Neural progenitor cell (in vitro differentiated cells): ENCODE measurements at regions not wholly inside any gene's neighbourhood (a gene's known extent, or its start where the extent isn't known, plus 50 kb on each side); places are given as distances from the start of the nearest gene placed in this dataset.

Source experiments
- DNase-seq: peaks from one replicate; pipeline ENCODE4 v3.0.0-alpha.2; 2016; ENCODE audit warnings: low spot score
- H2AFZ ChIP-seq: fragments of 200-600 bp; sonication (generic); replicated peaks from 2 replicates; pipeline ENCODE4 v1.6.1; 2016; ENCODE audit warnings: antibody characterized with exemption
- H3F3A ChIP-seq: fragments of 200-600 bp; sonication (generic); 2 replicates; pipeline ENCODE4 v1.6.1; 2016; ENCODE audit warnings: antibody characterized with exemption, low read depth
- H3K27ac ChIP-seq: fragments of 200-600 bp; sonication (generic); 2 replicates; pipeline ENCODE4 v1.5.1; 2016; ENCODE audit warnings: mild to moderate bottlenecking
- H3K27me3 ChIP-seq: fragments of 200-600 bp; sonication (generic); 2 replicates; pipeline ENCODE4 v1.6.1; 2016; ENCODE audit warnings: mild to moderate bottlenecking, moderate library complexity
- H3K36me3 ChIP-seq: fragments of 200-600 bp; sonication (generic); 2 replicates; pipeline ENCODE4 v1.5.1; 2016
- H3K4me1 ChIP-seq: fragments of 200-600 bp; sonication (generic); 2 replicates; pipeline ENCODE4 v1.6.1; 2016; ENCODE audit warnings: mixed run types
- H3K4me2 ChIP-seq: fragments of 200-600 bp; sonication (generic); 2 replicates; pipeline ENCODE4 v1.6.1; 2016
- H3K4me3 ChIP-seq: fragments of 200-600 bp; sonication (generic); 2 replicates; pipeline ENCODE4 v1.5.1; 2016
- H3K79me2 ChIP-seq: fragments of 200-600 bp; sonication (generic); 2 replicates; pipeline ENCODE4 v1.6.1; 2016; ENCODE audit warnings: low read depth
- H3K9ac ChIP-seq: fragments of 200-600 bp; sonication (generic); 2 replicates; pipeline ENCODE4 v1.6.1; 2016
- H3K9me3 ChIP-seq: fragments of 200-600 bp; sonication (generic); 2 replicates; pipeline ENCODE4 v1.5.1; 2016; ENCODE audit warnings: low read depth
- H4K20me1 ChIP-seq: fragments of 200-600 bp; sonication (generic); 2 replicates; pipeline ENCODE4 v1.6.1; 2016; ENCODE audit warnings: low read depth
- H3K27ac Mint-ChIP-seq: 3 replicates; pipeline ENCODE4 v1.8.0; 2021; ENCODE audit warnings: mixed read lengths
- H3K27me3 Mint-ChIP-seq: 2 replicates; pipeline ENCODE4 v1.8.0; 2022; ENCODE audit warnings: low read depth, mild to moderate bottlenecking, inconsistent platforms, moderate library complexity, mixed read lengths; ENCODE audit not compliant: insufficient read depth
- H3K36me3 Mint-ChIP-seq: 3 replicates; pipeline ENCODE4 v1.8.0; 2021; ENCODE audit warnings: mixed read lengths
- H3K4me1 Mint-ChIP-seq: 3 replicates; pipeline ENCODE4 v1.8.0; 2021; ENCODE audit warnings: mixed read lengths
- H3K4me3 Mint-ChIP-seq: 3 replicates; pipeline ENCODE4 v1.8.0; 2021; ENCODE audit warnings: mild to moderate bottlenecking, moderate library complexity, mixed read lengths
- H3K9me3 Mint-ChIP-seq: 3 replicates; pipeline ENCODE4 v1.8.0; 2020; ENCODE audit warnings: mixed read lengths
- EZH2 ChIP-seq: fragments of 200-600 bp; sonication (generic); IDR thresholded peaks from 2 replicates; pipeline ENCODE4 v1.6.1; 2017; ENCODE audit warnings: antibody characterized with exemption, mild to moderate bottlenecking, moderate library complexity
- EZH2phosphoT487 ChIP-seq: fragments of 200-600 bp; sonication (generic); IDR thresholded peaks from 2 replicates; pipeline ENCODE4 v1.6.1; 2017; ENCODE audit warnings: antibody characterized with exemption
- TF ChIP-seq, protein P1 (sequence below): fragments of 200-600 bp; sonication (generic); IDR thresholded peaks from 2 replicates; pipeline ENCODE4 v1.5.1; 2017; ENCODE audit warnings: antibody characterized with exemption, mild to moderate bottlenecking

DNA sequence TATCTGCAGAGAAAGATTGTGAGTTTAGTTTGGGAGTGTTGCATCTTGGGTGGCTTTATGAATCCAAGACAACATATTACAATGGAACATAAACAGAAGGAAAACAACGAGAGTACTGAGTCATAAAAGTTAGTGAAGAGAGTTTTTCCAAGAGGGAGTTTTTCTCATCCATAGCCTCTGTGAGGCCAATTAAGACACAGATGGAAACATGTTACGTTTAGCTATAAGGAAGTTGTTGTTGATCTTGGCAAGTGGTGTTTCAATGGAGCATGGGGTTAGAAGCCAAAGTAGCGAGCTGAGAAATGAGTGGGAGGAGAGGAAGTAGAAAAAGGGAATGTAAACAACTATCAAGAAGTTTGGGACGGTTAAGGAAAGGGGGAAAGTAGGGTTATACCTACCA, 53.3 kb upstream of the SPATA31D4 start:
- H3K9me3 Mint-ChIP-seq, result no peaks in the 10 kb centered on the region
- no peak for TF ChIP-seq EZH2phosphoT487
- no peak for TF ChIP-seq EZH2
- TF ChIP-seq, protein P1, sequence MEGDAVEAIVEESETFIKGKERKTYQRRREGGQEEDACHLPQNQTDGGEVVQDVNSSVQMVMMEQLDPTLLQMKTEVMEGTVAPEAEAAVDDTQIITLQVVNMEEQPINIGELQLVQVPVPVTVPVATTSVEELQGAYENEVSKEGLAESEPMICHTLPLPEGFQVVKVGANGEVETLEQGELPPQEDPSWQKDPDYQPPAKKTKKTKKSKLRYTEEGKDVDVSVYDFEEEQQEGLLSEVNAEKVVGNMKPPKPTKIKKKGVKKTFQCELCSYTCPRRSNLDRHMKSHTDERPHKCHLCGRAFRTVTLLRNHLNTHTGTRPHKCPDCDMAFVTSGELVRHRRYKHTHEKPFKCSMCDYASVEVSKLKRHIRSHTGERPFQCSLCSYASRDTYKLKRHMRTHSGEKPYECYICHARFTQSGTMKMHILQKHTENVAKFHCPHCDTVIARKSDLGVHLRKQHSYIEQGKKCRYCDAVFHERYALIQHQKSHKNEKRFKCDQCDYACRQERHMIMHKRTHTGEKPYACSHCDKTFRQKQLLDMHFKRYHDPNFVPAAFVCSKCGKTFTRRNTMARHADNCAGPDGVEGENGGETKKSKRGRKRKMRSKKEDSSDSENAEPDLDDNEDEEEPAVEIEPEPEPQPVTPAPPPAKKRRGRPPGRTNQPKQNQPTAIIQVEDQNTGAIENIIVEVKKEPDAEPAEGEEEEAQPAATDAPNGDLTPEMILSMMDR, result no peak
- Histone ChIP-seq H4K20me1 (no peaks in the 10 kb centered on the region), H3K36me3 (no peaks in the 10 kb centered on the region), H3K79me2 (no peaks in the 10 kb centered on the region), H3K27ac (no peak overlapping the region), H3K9me3 (no peaks in the 10 kb centered on the region), H3F3A (no peaks in the 10 kb centered on the region), H3K9ac (no peak overlapping the region), H3K4me1 (peaks cover 3% of the 10 kb centered on the region), H3K4me2 (no peak overlapping the region), H3K4me3 (no peak overlapping the region), H3K27me3 (no peaks in the 10 kb centered on the region), H2AFZ (no peak overlapping the region)
- peaks cover 3% of the 10 kb centered on the region for H3K27me3 Mint-ChIP-seq
- H3K4me1 Mint-ChIP-seq, result peaks cover 6% of the 10 kb centered on the region
- H3K27ac Mint-ChIP-seq, result no peak overlapping the region
- no peak for DNase-seq
- no peaks in the 10 kb centered on the region for H3K36me3 Mint-ChIP-seq
- H3K4me3 Mint-ChIP-seq, result no peak overlapping the region

DNA sequence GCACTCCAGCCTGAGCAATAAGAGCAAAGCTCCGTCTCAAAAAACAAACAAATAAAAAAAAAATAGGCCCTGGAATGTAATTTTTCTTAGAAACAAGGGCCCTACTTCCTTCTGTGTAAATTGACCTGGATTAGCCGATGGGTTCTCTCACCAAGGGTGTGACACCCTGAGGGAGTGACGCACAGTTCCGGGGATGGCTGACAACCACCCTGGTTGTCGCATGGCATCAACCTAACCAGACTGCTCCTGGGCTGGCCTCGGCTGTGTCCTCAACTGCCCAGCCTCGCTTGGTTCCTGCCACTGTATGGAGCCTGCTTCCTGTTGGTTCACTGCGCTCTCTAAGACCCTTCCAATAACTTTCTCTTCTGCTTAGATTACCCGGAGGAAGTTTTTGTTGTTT, 51.2 kb upstream of the SPATA31D4 start:
- Histone ChIP-seq H3K27ac (no peak overlapping the region), H3K27me3 (no peaks in the 10 kb centered on the region), H3K4me2 (no peak overlapping the region), H3K36me3 (no peaks in the 10 kb centered on the region), H3K4me3 (no peak overlapping the region), H3K9ac (no peak overlapping the region), H3K4me1 (peaks cover 3% of the 10 kb centered on the region), H3K9me3 (no peaks in the 10 kb centered on the region), H2AFZ (peak overlapping the region; percentile 3), H3K79me2 (no peaks in the 10 kb centered on the region), H3F3A (no peaks in the 10 kb centered on the region), H4K20me1 (no peaks in the 10 kb centered on the region)
- Mint-ChIP-seq H3K27ac (no peak overlapping the region), H3K27me3 (peaks cover 3% of the 10 kb centered on the region), H3K4me3 (no peak overlapping the region), H3K4me1 (no peaks in the 10 kb centered on the region), H3K9me3 (no peaks in the 10 kb centered on the region), H3K36me3 (no peaks in the 10 kb centered on the region)
- TF ChIP-seq EZH2, result no peak
- no peak for TF ChIP-seq EZH2phosphoT487
- TF ChIP-seq, protein P1, result no peak
- DNase-seq, result no peak
